ENCODE measurements at regions not wholly inside any gene's neighbourhood (a gene's known extent, or its start where the extent isn't known, plus 50 kb on each side); places are given as distances from the start of the nearest gene placed in this dataset.

DNA sequence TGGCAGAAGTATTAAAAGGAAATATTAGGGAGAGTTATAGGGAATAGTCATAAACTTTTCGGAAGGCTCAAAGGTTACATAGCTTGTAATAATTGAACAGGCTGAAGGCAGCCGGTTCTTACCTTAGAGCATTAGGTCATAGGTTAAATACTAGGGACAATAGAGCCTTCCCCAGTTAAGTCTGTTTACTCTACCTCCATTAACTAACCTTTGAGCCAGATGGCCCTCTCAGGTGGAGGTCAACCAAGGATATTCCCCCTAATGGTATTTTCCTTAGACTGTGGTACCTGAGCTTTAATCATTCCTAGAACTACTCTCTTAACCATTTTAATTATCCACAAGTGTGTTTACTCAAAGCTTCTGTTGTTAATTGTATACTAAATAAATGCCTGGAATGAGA, 920.9 kb upstream of the PABPC4L start:
- H3K4me1 ChIP-seq, result no peaks in the 10 kb centered on the region
- TF ChIP-seq POLR2AphosphoS5 (IDR thresholded peaks at IDR 0.05) (no peak), POLR2A (IDR thresholded peaks at IDR 0.05) (no peak)
- TF ChIP-seq, protein P1, sequence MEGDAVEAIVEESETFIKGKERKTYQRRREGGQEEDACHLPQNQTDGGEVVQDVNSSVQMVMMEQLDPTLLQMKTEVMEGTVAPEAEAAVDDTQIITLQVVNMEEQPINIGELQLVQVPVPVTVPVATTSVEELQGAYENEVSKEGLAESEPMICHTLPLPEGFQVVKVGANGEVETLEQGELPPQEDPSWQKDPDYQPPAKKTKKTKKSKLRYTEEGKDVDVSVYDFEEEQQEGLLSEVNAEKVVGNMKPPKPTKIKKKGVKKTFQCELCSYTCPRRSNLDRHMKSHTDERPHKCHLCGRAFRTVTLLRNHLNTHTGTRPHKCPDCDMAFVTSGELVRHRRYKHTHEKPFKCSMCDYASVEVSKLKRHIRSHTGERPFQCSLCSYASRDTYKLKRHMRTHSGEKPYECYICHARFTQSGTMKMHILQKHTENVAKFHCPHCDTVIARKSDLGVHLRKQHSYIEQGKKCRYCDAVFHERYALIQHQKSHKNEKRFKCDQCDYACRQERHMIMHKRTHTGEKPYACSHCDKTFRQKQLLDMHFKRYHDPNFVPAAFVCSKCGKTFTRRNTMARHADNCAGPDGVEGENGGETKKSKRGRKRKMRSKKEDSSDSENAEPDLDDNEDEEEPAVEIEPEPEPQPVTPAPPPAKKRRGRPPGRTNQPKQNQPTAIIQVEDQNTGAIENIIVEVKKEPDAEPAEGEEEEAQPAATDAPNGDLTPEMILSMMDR (IDR thresholded peaks at IDR 0.05), result no peak
- no peak overlapping the region for H3K4me3 ChIP-seq
- no peak for ATAC-seq
- H3K9me3 ChIP-seq, result no peaks in the 10 kb centered on the region
- whole genome bisulfite sequencing, 2 donors (ENCODE audit: low coverage in 1 of 2), result 83 to 90% methylated on average over 2 of the region's 2 CpGs
- H3K27me3 ChIP-seq, result no peaks in the 10 kb centered on the region
- H3K36me3 ChIP-seq, result no peaks in the 10 kb centered on the region
- no peak overlapping the region for H3K27ac ChIP-seq

DNA sequence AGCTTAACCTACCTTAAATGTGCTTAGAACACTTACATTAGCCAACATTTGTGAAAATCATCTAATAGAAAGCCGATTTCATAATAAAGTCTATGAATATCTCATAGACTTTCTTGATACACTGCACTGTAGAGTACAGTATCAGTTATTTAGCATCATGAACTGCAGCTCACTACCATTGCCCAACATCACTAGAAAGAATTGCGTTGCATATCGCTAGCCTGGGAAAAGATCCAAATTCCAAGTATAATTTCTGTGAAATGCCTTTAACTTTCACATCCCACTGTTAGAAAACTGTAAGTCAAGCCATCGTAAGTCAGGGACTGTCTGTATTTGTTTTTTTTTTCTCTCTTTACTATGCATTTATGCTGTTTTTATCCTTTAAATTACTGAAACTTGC, 918.6 kb upstream of the PABPC4L start:
- H3K36me3 ChIP-seq, result no peaks in the 10 kb centered on the region
- no peaks in the 10 kb centered on the region for H3K9me3 ChIP-seq
- ATAC-seq, result no peak
- no peak overlapping the region for H3K4me3 ChIP-seq
- no peak overlapping the region for H3K27ac ChIP-seq
- 62 to 82% methylated on average over 4 of the region's 4 CpGs for WGBS, 2 donors (ENCODE audit: low coverage in 1 of 2)
- H3K4me1 ChIP-seq, result no peaks in the 10 kb centered on the region
- TF ChIP-seq POLR2AphosphoS5 (IDR thresholded peaks at IDR 0.05) (no peak), POLR2A (IDR thresholded peaks at IDR 0.05) (no peak), EP300 (IDR thresholded peaks at IDR 0.05) (no peak)
- TF ChIP-seq, protein P1 (IDR thresholded peaks at IDR 0.05), result no peak
- no peaks in the 10 kb centered on the region for H3K27me3 ChIP-seq

DNA sequence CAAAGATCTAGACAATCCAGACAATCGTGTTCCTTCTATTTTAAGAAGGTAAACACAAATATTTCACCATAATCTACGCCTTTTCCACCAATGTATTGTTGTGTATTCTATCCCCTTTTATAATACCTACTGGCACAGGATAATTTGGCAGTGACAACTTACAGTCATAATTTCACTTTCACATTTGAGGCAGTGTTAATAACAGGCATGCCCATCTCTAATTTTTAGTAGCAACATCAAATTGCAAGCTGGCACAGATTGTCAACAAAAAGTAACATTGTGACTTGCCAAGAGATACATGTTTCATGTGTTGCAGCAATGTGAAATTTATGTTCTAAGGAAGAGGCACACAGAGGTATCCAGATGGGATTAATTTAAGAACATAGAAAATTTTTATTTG, 912.5 kb upstream of the PABPC4L start:
- Histone ChIP-seq H3K9me3 (peaks cover 0 to 6% (median 0%) of the 10 kb centered on the region in 3 donors), H3K36me3 (no peaks in the 10 kb centered on the region), H3K27me3 (no peaks in the 10 kb centered on the region), H3K27ac (no peak overlapping the region), H3K4me3 (no peak overlapping the region), H3K4me1 (no peaks in the 10 kb centered on the region)
- no peak for TF ChIP-seq POLR2AphosphoS5 (IDR thresholded peaks at IDR 0.05)
- TF ChIP-seq, protein P1 (IDR thresholded peaks at IDR 0.05), result no peak
- no peak for TF ChIP-seq EP300 (IDR thresholded peaks at IDR 0.05)
- TF ChIP-seq POLR2A (IDR thresholded peaks at IDR 0.05), result no peak
- 48 to 56% methylated on average over 2 of the region's 2 CpGs for WGBS, 2 donors (ENCODE audit: low coverage in 1 of 2)
- no peak for ATAC-seq

DNA sequence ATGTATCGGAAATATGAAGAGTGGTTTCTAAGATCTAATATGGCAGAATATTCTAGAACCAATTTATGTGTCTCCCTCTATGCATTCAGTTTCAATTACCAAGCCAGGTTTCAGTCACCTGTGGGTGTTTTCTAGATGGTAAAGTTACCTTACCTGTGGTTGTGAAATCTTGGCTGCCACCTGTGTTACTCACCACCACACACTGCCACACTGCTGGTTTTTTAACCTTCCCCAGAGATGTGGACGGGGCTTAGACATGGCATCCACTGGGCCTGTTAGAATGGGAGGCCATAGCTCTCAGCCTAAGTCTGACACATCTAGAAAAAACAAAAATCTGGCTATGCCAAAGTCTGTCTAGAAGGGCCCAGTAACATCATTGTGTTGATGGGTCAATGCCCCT, 896.5 kb upstream of the PABPC4L start:
- no peaks in the 10 kb centered on the region for H3K4me1 ChIP-seq
- H3K27ac ChIP-seq, result no peak overlapping the region
- no peaks in the 10 kb centered on the region for H3K27me3 ChIP-seq
- no peak for ATAC-seq
- H3K4me3 ChIP-seq, result no peak overlapping the region
- no peaks in the 10 kb centered on the region for H3K36me3 ChIP-seq
- WGBS, 2 donors (ENCODE audit: low coverage in 1 of 2), result 98 to 100% methylated on average over 1 to 2 of the region's 2 CpGs
- TF ChIP-seq POLR2AphosphoS5 (IDR thresholded peaks at IDR 0.05) (no peak), POLR2A (IDR thresholded peaks at IDR 0.05) (no peak), EP300 (IDR thresholded peaks at IDR 0.05) (no peak)
- TF ChIP-seq, protein P1 (IDR thresholded peaks at IDR 0.05), result no peak
- H3K9me3 ChIP-seq, result no peaks in the 10 kb centered on the region

DNA sequence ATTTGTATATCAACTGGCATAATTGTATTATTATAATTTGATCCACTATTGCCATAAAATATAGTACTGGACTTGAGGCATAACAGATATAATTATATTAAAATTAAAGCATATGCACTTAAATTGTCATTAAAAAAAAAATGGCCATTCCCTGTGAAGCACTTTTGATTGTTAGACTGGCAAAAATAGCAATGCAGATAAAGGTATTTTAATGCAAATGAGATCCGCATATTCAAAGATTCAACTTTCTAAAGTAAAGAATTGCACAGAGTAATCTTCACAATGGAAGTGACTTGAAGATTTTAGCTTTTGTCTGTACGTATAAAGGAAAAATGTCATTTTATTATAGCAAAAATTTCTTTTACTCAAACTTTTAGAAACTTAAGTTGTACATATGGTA, 871.8 kb upstream of the PABPC4L start:
- Histone ChIP-seq H3K9me3 (peaks cover 0 to 11% (median 0%) of the 10 kb centered on the region in 3 donors), H3K27me3 (no peaks in the 10 kb centered on the region), H3K27ac (no peak overlapping the region), H3K4me1 (no peaks in the 10 kb centered on the region), H3K4me3 (no peak overlapping the region), H3K36me3 (no peaks in the 10 kb centered on the region)
- WGBS, 2 donors (ENCODE audit: low coverage in 1 of 2), result 76 to 96% methylated on average over 2 of the region's 2 CpGs
- TF ChIP-seq, protein P1 (IDR thresholded peaks at IDR 0.05), result no peak
- TF ChIP-seq POLR2A (IDR thresholded peaks at IDR 0.05) (no peak), EP300 (IDR thresholded peaks at IDR 0.05) (no peak), POLR2AphosphoS5 (IDR thresholded peaks at IDR 0.05) (no peak)
- no peak for ATAC-seq

Measured in gastroesophageal sphincter (tissue), 4 donors.